HG02610 (cell line): ENCODE measurements at regions not wholly inside any gene's neighbourhood (a gene's known extent, or its start where the extent isn't known, plus 50 kb on each side); places are given as distances from the start of the nearest gene placed in this dataset.

Source experiments
- ATAC-seq: cut with Tn5 transposase; IDR thresholded peaks from one replicate; pipeline ENCODE4 v1.9.1; 2021; ENCODE audit warnings: mild to moderate bottlenecking, moderate library complexity; ENCODE audit not compliant: unreplicated experiment

GRCh38 chr4:16377887-16378286 is 151.6 kb upstream of the TAPT1 start:
- no peak for ATAC-seq

GRCh38 chr4:16365036-16365569 is 138.8 kb upstream of the TAPT1 start:
- no peak for ATAC-seq

- ATAC-seq = no peak
Observed at GRCh38 chr4:16360694-16361262, 134.5 kb upstream of the TAPT1 start.

- no peak for ATAC-seq
Observed at GRCh38 chr4:16353165-16353564, 126.9 kb upstream of the TAPT1 start.

- no peak for ATAC-seq
Observed at GRCh38 chr4:16351161-16351560, 124.9 kb upstream of the TAPT1 start.

- ATAC-seq = no peak
Observed at GRCh38 chr4:16344853-16345252, 118.6 kb upstream of the TAPT1 start.

GRCh38 chr4:16337936-16338335 is 111.7 kb upstream of the TAPT1 start:
- no peak for ATAC-seq

GRCh38 chr4:16334601-16335000 is 108.3 kb upstream of the TAPT1 start:
- ATAC-seq = no peak

GRCh38 chr4:16329797-16330134 is 103.5 kb upstream of the TAPT1 start:
- no peak for ATAC-seq

GRCh38 chr4:16329125-16329796 is 103.0 kb upstream of the TAPT1 start:
- no peak for ATAC-seq

- no peak for ATAC-seq
Observed at GRCh38 chr4:16322183-16322582, 95.9 kb upstream of the TAPT1 start.

GRCh38 chr4:16315456-16315855 is 89.2 kb upstream of the TAPT1 start:
- ATAC-seq = no peak

GRCh38 chr4:16310606-16311005 is 84.3 kb upstream of the TAPT1 start:
- ATAC-seq = no peak

- no peak for ATAC-seq
Observed at GRCh38 chr4:16302648-16303047, 76.4 kb upstream of the TAPT1 start.

- ATAC-seq = no peak
Observed at GRCh38 chr4:16297003-16297402, 70.7 kb upstream of the TAPT1 start.

GRCh38 chr4:16294455-16294854 is 68.2 kb upstream of the TAPT1 start:
- no peak for ATAC-seq

GRCh38 chr4:16293210-16293838 is 67.1 kb upstream of the TAPT1 start:
- ATAC-seq = no peak

GRCh38 chr4:16292585-16292984 is 66.3 kb upstream of the TAPT1 start:
- no peak for ATAC-seq

GRCh38 chr4:16290681-16291420 is 64.6 kb upstream of the TAPT1 start:
- no peak for ATAC-seq

GRCh38 chr4:16289897-16290554 is 63.8 kb upstream of the TAPT1 start:
- no peak for ATAC-seq

GRCh38 chr4:16284050-16284449 is 57.8 kb upstream of the TAPT1 start:
- ATAC-seq = no peak
